Thyroid gland (tissue), 4 donors: ENCODE measurements at regions not wholly inside any gene's neighbourhood (a gene's known extent, or its start where the extent isn't known, plus 50 kb on each side); places are given as distances from the start of the nearest gene placed in this dataset.

Experiments
- CTCF ChIP-seq, 6 experiments: fragments of 200-600 bp in 3 of 6; fragments of 450-650 bp in 3 of 6; sonication (generic) in 3 of 6; IDR thresholded peaks; one replicate each; pipeline ENCODE4 v1.5.1; 2016 to 2019; ENCODE audit warnings: antibody characterized with exemption in 6 of 6, mild to moderate bottlenecking in 2 of 6, inconsistent platforms in 1 of 6, moderate library complexity in 1 of 6
- POLR2A ChIP-seq, 2 donors: fragments of 450-650 bp; IDR thresholded peaks; one replicate each; pipeline ENCODE4 v1.6.1; 2017; ENCODE audit warnings: antibody characterized with exemption in 2 of 2, mild to moderate bottlenecking in 2 of 2, moderate library complexity in 1 of 2

- TF ChIP-seq CTCF (IDR thresholded peaks at IDR 0.05) = no peak
- TF ChIP-seq POLR2A (IDR thresholded peaks at IDR 0.05) = no peak
These were observed 293.3 kb downstream of the C3orf38 start for GRCh38 chr3:88443066-88443465.
